Brain microvascular endothelial cell (primary cell): ENCODE measurements at regions not wholly inside any gene's neighbourhood (a gene's known extent, or its start where the extent isn't known, plus 50 kb on each side); places are given as distances from the start of the nearest gene placed in this dataset.

Experiments used
- DNase-seq: peaks from one replicate; pipeline ENCODE4 v3.0.0-alpha.2; 2020
- H3K27ac ChIP-seq: fragments of 250-450 bp; sonication (Bioruptor Pico); 2 replicates; pipeline ENCODE4 v1.5.1; 2020; ENCODE audit warnings: mild to moderate bottlenecking, moderate library complexity
- H3K27me3 ChIP-seq: fragments of 250-450 bp; sonication (Bioruptor Pico); replicated peaks from 2 replicates; pipeline ENCODE4 v1.5.1; 2020; ENCODE audit warnings: mild to moderate bottlenecking
- H3K36me3 ChIP-seq: fragments of 250-450 bp; sonication (Bioruptor Pico); replicated peaks from 2 replicates; pipeline ENCODE4 v1.5.1; 2020; ENCODE audit warnings: mild to moderate bottlenecking
- H3K4me3 ChIP-seq: 2 replicates; pipeline ENCODE4 v1.5.1; 2011; ENCODE audit warnings: low read depth, mild to moderate bottlenecking, control low read depth, low read length, moderate library complexity
- CTCF ChIP-seq: IDR thresholded peaks from 2 replicates; pipeline ENCODE4 v1.5.1; 2011; ENCODE audit warnings: low read depth, mild to moderate bottlenecking, moderate library complexity, low read length, control low read depth, inconsistent platforms; ENCODE audit errors: missing control alignments
- in situ Hi-C: cut with HindIII; loops from 2 replicates; pipeline ENCODE4 v1.10.0; 2017; ENCODE audit warnings: low sequenced_read_pairs, low pct_ligation_motif_present

GRCh38 chr18:73948497-73948896 lies 199.1 kb downstream of the FBXO15 start:
- H3K27ac ChIP-seq: peak overlapping the region; percentile 48
- in situ Hi-C loops: no loop called here
- no peaks in the 10 kb centered on the region for H3K36me3 ChIP-seq
- TF ChIP-seq CTCF: no peak
- peak; percentile 50 for DNase-seq
- H3K4me3 ChIP-seq: no peak overlapping the region
- H3K27me3 ChIP-seq: no peaks in the 10 kb centered on the region

GRCh38 chr18:73948084-73948483 lies 199.6 kb downstream of the FBXO15 start:
- TF ChIP-seq CTCF: no peak
- in situ Hi-C loops: no loop called here
- Histone ChIP-seq H3K36me3 (no peaks in the 10 kb centered on the region), H3K27me3 (no peaks in the 10 kb centered on the region), H3K4me3 (no peak overlapping the region), H3K27ac (peak overlapping the region; percentile 20)
- DNase-seq: no peak

GRCh38 chr18:73947180-73947921 lies 200.3 kb downstream of the FBXO15 start:
- H3K4me3 ChIP-seq: no peak overlapping the region
- H3K27ac ChIP-seq: no peak overlapping the region
- peak; percentile 9 for DNase-seq
- in situ Hi-C loops: no loop called here
- TF ChIP-seq CTCF: no peak
- no peaks in the 10 kb centered on the region for H3K27me3 ChIP-seq
- H3K36me3 ChIP-seq: no peaks in the 10 kb centered on the region

- in situ Hi-C loops: no loop called here
- Histone ChIP-seq H3K27ac (no peak overlapping the region), H3K4me3 (no peak overlapping the region), H3K36me3 (no peaks in the 10 kb centered on the region), H3K27me3 (no peaks in the 10 kb centered on the region)
- no peak for DNase-seq
- TF ChIP-seq CTCF: no peak
Measured at GRCh38 chr18:73945130-73945792, 202.4 kb downstream of the FBXO15 start.

- H3K36me3 ChIP-seq: no peaks in the 10 kb centered on the region
- in situ Hi-C loops: no loop called here
- DNase-seq: no peak
- H3K27me3 ChIP-seq: no peaks in the 10 kb centered on the region
- no peak overlapping the region for H3K27ac ChIP-seq
- H3K4me3 ChIP-seq: no peak overlapping the region
- TF ChIP-seq CTCF: no peak
Measured at GRCh38 chr18:73944715-73945114, 202.9 kb downstream of the FBXO15 start.
